ENCODE measurements at regions not wholly inside any gene's neighbourhood (a gene's known extent, or its start where the extent isn't known, plus 50 kb on each side); places are given as distances from the start of the nearest gene placed in this dataset.
"Not testable (repeated sequence)": the region's sequence is repeated elsewhere in the genome, so short reads cannot be mapped to it uniquely, and the experiment has no call there.

GRCh38 chr10:123318516-123318915 is 164.3 kb downstream of the BUB3 start:
- no peak for DNase-seq (ENCODE audit: low read depth in 3 of 3)

DNA sequence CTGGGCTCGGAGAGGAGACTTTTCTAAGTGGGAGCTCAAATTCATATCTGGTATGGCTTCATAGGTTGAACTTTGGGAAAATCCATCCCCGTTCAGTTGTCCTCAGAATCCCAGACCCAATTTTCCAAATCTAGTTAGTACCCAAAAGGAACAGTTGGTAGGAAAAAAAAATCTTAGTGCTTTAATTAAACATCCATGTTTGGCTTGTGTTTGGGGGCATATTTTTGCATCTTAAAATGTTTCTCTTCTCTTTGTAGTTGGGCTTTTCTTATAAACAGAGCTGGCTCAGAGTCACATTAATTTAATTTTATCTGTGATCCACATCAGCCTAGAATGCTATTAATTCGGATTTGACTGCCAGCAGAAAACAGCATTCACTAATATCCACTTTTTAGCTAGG is 165.9 kb downstream of the BUB3 start:
- DNase-seq (ENCODE audit: low read depth in 3 of 3): no peak

DNA sequence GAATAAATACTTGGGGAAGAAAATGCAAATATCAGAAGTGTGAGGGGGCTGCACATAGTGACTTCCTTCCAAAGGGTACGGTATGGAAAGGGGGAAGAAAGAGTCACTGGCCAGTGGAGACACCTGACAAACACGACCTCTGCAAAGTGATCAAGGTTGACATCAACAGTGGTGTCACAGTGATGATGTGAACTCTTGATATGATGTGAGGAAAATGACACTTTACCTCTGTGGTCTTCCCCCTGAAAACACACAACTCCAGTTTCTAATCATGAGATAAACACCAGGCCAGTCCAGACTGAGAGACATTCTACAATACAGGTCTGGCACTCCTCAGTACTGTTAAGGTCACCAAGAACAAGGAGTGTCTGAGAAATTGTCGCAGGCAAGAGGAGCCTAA is 169.7 kb downstream of the BUB3 start:
- no peak for DNase-seq (ENCODE audit: low read depth in 3 of 3)

- DNase-seq (ENCODE audit: low read depth in 3 of 3): no peak
Measured at GRCh38 chr10:123325663-123326190, 171.5 kb downstream of the BUB3 start.

DNA sequence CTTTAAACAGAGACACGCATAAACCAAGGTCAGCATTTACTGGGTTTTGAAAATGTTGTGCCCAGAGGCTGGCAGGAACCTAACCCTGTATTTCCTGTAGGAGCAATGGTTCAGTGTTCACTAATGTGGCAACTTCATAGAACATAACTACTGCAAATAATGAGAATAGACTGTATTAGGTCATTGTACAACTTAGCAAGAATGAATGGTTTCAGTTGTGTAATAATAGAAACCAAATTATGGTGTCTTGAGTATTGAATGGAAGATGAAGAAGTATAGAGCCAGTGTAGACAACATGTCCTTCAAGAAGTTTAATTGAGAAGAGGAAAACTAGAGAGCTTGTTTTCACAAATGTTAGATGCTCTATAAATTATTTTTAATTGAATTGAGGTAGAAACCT is 172.5 kb downstream of the BUB3 start:
- DNase-seq (ENCODE audit: low read depth in 3 of 3): no peak

DNA sequence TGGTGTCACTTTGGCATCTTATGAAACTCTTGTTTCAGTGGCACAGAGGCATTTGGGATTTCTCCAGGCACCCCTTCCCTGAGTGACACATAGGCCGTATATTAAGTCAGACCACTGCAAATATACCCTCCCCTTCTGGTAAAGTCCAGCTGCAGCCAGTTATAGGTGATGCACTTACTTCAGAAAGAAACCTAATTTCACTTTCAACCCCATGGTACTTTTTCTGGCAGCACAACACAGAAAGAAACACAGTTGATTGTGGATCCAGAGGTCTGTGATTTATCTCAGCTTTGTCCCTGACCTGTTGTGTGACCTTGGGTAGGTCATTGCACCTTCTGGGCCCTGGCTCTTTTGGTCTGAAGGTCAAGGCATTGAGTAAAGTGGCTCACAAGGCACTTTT is 173.2 kb downstream of the BUB3 start:
- no peak for DNase-seq (ENCODE audit: low read depth in 3 of 3)

DNA sequence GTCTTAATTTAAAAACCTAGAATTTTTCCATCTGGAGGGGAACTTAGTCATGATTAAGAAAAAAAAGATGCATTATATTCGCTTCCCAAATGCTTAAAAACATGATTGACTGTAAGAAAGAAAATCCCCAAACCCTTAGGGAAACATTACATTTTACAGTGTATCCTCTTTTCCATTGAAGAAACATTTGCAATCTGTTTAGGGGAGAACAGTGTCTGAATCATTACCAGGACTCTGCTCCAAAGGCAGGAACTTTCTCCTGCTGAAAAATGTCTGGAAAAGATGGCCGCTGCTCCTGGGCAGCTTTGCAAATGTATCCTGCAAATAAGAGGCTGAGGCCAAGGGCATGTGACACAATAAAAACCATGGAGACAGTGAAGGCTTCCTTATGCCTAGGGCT is 173.7 kb downstream of the BUB3 start:
- DNase-seq (ENCODE audit: low read depth in 3 of 3): no peak

GRCh38 chr10:123331438-123331837 is 177.2 kb downstream of the BUB3 start:
- no peak for DNase-seq (ENCODE audit: low read depth in 3 of 3)

- DNase-seq (ENCODE audit: low read depth in 3 of 3): no peak
Measured at GRCh38 chr10:123346581-123346980, 192.4 kb downstream of the BUB3 start.

DNA sequence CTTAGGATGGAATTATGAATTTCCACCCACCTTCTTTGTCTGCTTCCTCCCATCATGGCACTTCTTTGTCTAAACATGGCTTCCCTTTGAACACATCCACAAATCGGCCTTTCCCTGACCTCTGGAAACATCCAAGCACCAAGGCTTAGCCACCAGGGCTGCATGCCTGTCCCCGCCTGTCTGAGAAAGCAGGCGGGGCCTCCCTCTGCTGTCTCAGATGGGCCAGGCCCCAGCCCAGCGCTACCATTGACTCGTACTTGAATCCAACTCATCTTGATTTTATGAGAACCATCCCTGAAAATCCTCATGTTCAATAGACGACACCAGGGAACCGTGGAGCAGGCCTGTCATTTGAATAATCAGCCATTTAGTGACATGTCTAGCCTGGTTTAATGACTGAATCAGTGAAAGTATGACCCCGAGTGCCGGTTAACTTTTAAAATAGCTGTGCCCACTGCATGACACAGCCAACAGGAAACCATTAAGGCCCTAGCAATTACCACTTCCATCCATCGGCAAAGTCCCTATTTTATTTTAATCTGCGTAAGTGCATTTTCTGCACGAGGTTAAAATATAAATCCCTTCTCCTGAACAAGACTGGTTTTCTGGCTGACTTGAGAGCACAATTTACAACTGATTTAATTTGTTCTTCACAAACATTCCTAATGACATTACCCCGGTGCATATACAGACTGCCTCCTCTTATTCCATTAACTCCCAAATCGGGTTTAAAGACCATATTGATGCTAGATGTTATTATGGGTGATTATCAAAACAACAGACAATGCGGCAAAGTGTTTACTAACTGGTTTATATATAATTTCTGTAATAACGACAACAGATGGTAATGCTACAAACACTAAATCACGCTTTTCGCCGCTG is 194.7 kb downstream of the BUB3 start:
- no peak for DNase-seq (ENCODE audit: low read depth in 3 of 3)

- no peak for DNase-seq (ENCODE audit: low read depth in 3 of 3)
Measured at GRCh38 chr10:123351715-123352114, 197.5 kb downstream of the BUB3 start.

- no peak for DNase-seq (ENCODE audit: low read depth in 3 of 3)
Measured at GRCh38 chr10:123354521-123354920, 200.3 kb downstream of the BUB3 start.

- no peak for DNase-seq (ENCODE audit: low read depth in 3 of 3)
Measured at GRCh38 chr10:123355748-123356481, 201.7 kb downstream of the BUB3 start.

GRCh38 chr10:123356799-123357198 is 202.6 kb downstream of the BUB3 start:
- DNase-seq (ENCODE audit: low read depth in 3 of 3): no peak

DNA sequence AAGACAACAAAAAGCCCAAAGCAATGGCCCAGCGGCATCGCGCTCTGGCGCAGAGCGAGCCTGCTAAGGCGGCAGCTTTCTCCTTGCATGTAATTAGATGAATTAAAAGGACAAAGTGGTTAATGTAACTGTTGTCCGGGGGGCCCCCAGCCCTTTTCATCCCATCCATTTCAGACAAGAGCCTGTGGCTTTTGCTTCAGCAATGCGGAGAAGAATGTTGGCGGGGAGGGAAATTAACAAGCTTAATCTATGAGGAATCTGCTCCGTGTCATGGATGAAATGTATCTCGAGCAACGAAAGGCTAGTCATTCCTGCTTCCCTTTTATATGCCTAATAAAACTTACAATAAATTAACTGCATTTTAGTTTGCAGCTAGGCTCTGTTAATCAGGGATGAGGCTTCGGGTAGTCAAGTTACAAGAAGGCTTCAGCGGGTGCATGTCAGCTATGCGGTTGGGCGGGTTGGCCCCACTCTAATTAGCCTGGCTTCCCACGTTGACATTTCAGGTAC is 203.3 kb downstream of the BUB3 start:
- DNase-seq (ENCODE audit: low read depth in 3 of 3): no peak

- no peak for DNase-seq (ENCODE audit: low read depth in 3 of 3)
Measured at GRCh38 chr10:123359539-123359938, 205.3 kb downstream of the BUB3 start.

GRCh38 chr10:123361832-123362231 is 207.6 kb downstream of the BUB3 start:
- no peak for DNase-seq (ENCODE audit: low read depth in 3 of 3)

DNA sequence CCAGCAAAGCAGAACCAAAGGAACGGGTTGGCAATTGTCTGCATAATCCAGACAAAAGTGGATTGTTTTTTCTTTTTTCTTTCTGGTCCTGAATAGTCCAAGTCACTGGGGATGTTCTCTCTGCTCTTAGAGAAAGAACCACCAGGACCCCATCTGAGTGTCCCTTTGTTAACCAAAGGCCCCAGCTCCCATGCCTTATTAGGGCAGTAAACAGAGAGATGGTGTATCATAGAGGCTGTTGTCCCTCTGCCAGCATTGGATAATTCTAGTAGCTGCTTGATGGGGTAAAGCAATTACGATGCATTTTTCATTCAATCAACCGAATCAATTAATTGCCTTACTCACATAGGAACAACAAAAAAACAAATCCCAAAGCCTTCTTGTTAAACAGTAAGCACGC is 213.0 kb downstream of the BUB3 start:
- no peak for DNase-seq (ENCODE audit: low read depth in 3 of 3)

DNA sequence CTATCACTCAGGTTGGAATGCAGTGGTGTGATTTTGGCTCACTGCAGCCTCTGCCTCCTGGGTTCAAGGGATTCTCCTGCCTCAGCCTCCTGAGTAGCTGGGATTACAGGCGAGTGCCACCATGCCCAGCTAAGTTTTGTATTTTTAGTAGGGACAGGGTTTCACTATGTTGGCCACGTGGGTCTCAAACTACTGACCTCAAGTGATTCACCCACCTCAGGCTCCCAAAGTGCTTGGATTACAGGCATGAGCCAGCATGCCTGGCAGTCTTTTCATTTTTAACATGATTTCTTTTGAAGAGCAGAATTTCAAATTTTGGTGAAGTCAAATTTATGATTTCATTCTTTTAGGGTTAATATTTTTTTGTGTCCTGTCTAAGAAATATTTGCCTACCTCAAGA is 217.4 kb downstream of the BUB3 start:
- not testable (repeated sequence) for DNase-seq (ENCODE audit: low read depth in 3 of 3)

- DNase-seq (ENCODE audit: low read depth in 3 of 3): no peak
Measured at GRCh38 chr10:123373591-123373990, 219.4 kb downstream of the BUB3 start.

DNA sequence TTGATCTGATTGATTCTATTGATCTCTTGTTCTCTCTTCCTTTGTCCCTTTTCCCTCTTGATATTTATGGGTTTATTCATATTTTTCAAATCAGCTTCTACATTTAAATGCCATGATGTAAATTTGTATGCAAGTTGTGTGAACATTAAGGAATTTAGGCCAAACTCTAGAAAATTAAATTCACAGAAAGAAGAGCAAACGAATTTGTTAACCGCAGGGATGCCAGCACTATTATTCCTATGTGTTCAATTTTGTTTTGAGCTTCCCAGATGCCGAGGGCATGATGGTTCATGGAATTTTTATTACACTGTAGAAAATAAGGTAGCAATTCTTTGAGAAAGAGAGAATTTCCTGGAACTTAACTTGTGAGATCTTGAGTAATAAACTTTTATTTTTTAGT is 220.9 kb downstream of the BUB3 start:
- DNase-seq (ENCODE audit: low read depth in 3 of 3): no peak

GRCh38 chr10:123375738-123376137 is 221.5 kb downstream of the BUB3 start:
- no peak for DNase-seq (ENCODE audit: low read depth in 3 of 3)

DNA sequence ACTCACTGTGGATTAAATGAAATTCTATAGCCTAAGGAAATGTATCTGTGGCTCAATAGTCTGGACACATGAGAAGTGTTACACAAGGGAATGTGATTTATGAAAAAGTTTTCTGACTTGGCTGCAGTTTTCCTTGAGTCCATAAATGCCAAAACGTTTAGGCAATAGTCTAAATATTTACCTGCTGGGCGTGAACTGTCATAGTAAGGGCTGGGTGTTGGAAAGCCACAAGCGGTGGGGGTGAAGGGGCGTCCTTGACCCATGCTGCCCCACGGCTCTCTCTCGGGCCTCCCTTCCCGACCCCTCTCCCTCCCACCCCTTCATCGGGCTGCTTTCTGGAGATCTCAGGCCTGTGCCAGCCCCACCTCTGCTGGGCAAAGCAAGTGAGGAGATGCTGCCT is 223.7 kb downstream of the BUB3 start:
- DNase-seq (ENCODE audit: low read depth in 3 of 3): no peak

Measured in stimulated activated CD4-positive, alpha-beta T cell treated with anti-CD3 and anti-CD28 coated beads, TNF-alpha, amount 100 ng/mL, for 48 hours (primary cell).